UCSD-AML1 (cell line): ENCODE measurements at regions not wholly inside any gene's neighbourhood (a gene's known extent, or its start where the extent isn't known, plus 50 kb on each side); places are given as distances from the start of the nearest gene placed in this dataset.

Source experiments
- DNase-seq: peaks from one replicate; lab custom pipeline; 2025; ENCODE audit not compliant: unreplicated experiment; lab: John Stamatoyannopoulos, UW

DNA sequence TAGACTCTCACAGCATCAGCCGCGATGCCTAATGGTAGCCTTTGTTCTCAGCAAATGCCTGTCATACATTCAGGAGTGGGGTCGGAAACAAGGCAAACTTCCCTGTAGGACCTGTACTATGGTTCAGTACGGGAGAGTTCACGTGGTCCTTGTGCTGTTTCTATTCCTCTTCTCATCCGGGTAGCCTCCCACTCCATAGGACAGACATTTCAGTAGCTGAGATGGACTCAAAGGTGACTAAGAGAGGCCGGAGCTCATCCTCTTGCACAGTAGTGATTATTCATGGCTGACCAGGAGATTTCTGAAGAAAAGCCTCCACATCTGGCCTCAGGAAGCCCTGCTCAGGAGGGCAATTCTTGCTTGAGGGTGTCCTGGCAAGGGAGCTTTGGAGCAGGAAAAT, 117.8 kb upstream of the SPRED2 start:
- DNase-seq: no peak

DNA sequence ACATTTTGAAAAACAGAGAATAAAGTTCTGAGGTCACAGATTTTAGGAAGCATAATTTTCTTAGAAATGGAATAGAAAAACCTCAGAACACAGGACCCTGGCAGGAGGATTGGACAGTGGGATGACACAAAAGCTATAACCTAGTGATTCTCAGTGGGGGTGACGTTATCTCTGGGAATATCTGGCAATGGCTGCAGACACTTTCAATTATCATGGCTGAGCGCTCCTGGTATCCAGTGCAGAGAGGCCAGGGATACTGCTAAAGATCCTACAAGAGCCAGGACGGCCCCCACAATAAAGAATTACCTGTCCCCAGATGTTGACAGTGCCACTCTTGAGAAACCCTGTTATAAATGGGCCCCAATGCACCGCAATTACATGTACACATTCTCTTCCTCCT, 117.2 kb upstream of the SPRED2 start:
- no peak for DNase-seq

DNA sequence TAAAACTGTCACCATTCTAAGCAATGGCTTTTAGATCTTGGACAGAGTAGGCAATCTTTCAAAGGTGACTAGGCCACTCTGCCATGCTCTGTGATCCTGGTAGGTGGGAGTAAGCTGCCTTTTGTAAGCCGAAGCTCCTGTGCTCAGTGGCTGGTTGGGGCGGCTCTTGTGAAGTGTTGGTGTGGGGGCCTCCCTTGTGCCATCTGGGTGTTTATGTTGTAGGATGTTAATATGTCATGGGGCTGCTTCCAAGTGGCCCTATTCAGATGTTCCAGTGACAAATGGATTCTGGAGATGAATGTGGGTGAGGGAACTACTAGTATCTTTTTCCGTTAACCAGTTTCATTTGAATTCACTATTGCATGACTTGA, 116.8 kb upstream of the SPRED2 start:
- DNase-seq: no peak

DNA sequence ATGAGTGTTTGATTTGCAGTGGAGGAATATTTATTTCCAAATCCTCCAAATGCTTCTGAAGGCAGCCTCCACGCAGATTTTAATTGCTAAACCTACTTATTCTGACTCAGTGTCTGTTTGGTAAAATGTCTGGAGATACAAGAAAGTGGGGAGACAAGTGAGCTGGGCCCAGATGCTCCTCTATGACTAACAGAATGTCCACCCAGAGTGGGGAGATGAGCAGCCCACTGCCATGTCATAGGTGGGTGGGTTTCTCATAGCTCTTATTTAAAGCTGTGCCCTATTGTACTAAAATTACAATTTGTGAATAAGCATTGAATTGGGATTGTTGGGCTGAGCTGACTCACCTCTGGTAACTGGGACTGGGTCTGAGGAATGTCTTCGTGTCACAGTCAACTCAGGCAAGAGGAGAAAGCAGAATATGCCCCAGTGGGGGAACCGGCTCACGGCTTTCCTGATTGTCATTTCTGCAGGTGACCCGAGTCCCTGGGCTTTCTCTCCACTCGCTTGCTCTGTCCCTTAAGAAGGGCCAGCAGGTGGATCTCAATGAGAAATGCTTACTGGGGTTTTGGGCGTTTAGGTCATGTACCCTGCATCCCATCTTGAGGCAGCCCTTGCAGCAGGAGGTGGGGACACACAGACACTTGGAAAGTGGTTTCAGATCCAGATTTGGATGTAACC, 116.3 kb upstream of the SPRED2 start:
- DNase-seq: no peak

DNA sequence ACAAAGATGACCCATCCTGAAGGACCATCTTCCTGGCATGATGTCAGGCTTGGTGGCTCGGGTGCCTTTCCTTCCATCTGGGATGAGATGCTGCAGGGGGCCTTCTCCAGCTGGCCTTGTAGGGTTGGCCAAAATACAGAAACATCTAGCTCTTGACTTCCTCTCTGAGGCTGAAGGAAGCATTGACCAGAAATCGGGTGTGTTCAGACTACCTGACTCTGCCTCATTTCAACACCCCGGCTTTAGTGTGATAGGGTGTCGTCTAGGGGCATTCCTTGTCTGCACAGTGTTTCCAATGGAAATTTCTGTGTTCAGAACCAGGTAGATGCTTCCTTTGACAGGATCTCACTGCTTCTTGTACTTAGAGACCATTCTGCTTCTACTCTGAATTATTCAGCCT, 115.7 kb upstream of the SPRED2 start:
- no peak for DNase-seq

DNA sequence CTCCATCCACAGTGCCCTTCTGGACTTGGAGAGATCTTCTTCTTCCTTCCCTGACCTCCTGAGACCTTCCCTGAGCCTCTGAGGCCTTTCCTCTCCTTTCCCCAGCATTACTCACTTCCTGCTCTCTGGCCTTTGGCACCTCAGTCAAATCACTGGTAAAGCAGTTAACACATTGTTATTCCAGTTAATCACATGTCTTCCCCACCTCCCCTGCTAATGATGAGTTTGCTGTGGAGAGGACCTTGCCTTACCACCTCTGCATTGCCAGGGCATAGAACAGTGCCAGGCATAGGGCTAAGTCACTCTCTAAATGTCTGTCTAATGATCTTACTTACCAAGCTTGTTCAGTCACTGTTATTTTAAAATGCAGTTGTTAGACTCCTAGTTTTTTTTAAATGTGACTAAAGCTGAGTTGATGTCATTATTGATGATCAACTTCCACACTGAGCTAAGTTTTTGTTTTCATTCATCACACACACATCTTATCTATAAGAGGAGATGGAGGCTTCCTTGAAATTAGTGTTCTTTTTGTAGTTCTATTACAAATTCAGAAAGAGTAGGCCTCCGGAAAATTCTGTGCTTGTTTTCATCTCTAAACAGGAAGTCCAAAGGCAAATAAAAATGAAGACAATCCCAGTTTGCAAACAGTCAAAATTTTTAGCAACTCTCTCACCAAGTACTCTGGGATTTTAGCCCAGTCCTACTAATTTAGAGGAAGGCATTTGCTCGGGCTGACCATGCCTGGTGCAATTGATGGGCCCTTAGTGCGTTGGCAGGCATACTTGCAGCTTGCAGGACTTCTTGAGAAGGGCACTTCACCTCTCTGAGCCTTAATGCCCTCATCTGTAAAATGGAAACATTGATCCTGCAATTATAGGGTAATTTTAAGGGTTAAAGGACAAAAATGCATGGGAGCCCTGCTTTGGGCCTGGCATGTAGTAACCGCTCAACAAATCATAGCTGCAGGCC, 113.7 kb upstream of the SPRED2 start:
- DNase-seq: no peak

DNA sequence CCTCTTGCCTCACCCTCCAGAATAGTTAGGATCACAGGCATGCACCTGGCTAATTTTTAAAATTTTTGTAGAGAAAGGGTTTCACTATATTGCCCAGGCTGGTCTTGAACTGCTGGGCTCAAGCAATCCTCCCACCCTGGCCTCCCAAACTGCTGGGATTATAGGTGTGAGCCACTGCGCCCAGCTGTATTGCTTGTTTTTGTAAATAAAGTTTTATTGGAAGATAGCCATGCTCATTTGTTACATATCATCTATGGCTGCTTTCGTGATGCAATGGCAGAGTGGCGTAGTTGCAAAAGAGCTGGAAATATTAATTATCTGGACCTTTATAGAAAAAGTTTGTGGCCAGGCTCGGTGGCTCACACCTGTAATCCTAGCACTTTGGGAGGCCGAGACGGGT, 109.4 kb upstream of the SPRED2 start:
- DNase-seq: no peak

DNA sequence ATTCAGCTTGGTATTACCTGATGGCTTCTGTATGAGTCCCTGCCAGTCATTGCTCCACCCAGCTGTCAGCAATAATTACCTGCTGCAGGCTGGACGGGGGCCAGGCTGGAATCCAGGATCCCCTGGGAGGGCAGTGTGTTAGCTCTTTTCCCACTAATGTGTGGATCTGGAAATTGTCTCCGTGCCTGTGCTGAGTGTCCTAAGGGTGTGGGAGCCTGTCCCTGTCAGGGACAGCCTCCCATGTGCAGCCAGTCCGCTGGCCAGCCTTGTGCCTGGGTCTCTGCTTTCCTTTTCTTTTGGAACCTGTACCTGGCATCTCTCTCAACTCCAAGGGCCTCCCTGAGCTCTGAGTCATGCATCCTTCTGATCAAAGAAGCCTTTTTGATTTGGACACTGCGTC, 107.2 kb upstream of the SPRED2 start:
- no peak for DNase-seq

DNA sequence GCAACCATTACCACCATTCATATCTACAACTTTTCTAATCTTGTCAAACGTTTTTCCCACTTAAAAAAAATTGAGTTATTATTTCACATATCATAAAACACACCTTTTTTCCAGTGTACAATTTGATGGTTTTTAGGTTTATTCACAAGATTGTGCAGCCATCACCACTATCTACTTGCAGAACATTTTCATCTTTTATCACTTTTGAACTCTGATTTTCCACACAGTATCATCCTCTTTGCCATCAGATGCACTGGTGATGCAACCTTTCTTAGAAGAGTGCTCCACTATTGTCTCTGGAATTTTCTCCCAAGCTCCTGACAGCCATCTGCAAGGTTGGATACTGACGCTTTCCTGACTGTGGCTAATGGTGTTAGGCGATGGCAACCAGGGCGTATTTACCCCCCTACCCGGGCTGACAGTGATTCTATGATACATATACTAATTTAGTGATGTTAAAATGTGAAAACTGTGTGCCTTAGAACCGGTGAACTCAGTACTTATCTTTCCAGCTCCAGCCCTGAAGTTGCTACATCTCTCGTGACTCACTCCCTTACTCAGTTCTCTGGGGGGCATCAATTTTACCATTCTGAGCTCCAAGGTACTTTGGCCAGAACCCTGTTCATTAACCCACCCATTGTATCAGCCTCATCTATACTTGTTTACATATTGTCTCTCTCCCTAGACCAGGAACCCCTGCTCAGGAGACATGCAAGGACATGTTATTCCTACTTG, 105.4 kb upstream of the SPRED2 start:
- DNase-seq: no peak

DNA sequence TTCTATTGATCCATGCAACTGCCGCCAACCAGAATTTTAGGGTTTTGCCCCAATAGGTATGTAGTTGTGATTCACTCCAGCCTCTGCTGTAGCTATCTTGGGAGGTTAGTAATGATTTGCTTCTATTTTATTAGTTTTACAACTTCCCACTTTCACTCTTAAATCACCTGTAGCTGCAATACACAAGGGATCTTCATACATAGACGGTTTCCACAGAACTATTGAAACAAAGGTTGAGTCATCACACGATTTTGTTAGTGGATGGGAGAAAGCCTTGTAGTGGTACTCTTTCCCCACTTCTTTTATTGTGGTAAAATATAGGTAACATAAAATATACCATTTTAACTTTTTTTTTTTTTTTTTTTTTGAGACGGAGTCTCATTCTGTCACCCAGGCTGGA, 104.2 kb upstream of the SPRED2 start:
- no peak for DNase-seq

DNA sequence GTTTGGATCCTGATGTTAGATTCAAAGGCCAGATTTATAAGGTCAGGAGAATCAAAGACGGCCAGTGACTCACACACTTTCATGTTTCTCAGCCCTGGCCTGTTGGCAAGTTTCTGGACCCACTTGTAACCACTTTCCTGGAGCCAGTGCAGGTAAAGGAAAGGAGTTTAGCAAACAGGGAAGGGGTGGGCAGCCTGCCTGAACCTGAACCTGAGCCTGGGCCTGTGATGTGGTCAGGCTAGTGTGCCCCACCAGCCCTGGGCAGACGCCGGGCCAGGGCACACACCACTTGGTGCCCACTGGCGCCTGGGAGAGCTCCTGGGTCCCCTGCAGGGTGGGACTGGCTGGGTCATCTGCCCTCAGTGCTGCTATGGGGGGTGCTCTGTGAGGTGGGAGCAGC, 100.5 kb upstream of the SPRED2 start:
- DNase-seq: no peak

DNA sequence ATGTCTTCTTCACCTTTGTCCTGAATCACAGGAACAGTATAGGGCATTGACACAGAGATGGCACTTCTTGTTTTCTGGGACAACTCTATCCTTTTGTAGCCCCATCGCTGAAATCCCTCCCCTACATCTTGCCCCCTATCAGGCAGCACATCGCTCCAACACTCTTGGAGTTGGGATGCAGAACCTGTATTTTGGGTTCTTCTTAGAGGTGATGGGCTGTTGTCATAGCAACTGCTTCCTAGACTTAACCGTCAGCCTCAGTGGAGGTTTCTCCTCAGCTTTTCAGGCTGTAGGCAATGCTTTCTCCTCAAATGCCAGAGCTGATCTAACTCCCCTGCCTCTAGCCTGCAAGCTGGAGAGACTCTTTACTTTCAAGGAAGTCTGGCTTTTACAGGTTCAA, 99.9 kb upstream of the SPRED2 start:
- DNase-seq: no peak

DNA sequence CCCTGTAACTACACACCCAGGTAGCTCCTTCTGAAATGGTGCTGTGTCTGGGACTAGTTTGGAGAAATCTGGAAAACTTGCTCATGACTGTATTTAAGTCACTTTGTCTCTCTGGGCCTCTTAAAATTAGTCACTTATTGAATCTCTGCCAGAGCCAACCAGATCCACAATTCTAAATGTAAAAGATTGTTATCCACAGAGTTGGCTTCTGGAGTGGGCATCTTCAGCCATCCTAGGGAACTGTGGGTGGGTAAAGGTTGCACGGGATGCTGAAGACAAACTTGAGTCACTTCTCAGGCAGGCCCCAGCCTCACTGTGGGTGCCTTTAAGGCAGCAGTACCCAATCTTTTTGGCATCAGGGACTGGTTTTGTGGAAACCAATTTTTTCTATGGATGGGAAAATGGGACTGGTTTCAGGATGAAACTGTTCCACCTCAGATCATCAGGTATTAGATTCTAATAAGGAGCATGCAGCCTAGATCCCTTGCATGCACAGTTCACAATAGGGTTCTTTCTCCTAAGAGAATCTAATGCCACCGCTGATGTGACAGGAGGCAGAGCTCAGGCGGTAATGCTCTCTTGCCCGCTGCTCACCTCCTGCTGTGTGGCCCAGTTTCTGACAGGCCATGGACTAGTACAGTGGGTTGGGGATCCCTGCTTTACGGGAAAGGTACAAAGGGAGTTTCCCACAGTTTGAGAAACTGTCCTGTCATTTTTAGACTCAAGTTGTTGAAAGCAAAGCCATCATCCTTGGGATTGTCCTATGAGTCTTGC, 98.3 kb upstream of the SPRED2 start:
- DNase-seq: no peak

DNA sequence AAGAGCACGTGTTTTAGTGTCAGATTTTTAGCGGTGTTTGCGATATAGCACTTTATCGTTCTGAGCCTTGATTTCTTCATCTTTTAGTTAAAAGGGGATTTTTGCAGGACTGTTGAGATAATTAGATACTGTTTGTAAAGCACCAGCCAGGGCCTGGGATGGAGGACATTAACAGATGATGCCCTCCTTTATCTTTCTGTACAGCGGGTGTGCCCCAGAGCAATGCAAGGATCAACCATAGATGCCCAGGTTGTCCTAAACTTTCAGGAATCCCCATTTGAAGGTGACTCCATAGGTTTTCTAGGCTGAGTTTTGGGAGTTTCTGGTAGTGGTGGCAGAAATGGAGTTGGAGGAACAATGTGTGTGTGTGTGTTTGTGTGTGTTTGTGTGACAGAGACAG, 97.0 kb upstream of the SPRED2 start:
- no peak for DNase-seq

DNA sequence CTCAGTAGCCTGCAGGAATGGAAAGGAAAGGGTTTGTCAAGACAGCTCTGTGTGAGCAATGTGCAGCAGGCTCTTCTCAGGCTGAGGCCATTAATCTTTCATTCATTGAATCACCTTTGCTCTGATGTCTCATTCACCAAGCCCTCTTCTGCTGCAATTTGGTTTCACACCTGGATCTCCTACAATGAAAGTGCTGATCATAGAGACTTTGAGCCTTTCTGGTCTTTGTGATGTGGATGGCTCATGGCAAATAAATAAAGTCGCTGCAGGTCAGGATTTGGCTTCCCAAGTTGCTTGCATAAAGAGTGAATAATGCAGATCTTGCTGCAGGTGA, 95.8 kb upstream of the SPRED2 start:
- no peak for DNase-seq

DNA sequence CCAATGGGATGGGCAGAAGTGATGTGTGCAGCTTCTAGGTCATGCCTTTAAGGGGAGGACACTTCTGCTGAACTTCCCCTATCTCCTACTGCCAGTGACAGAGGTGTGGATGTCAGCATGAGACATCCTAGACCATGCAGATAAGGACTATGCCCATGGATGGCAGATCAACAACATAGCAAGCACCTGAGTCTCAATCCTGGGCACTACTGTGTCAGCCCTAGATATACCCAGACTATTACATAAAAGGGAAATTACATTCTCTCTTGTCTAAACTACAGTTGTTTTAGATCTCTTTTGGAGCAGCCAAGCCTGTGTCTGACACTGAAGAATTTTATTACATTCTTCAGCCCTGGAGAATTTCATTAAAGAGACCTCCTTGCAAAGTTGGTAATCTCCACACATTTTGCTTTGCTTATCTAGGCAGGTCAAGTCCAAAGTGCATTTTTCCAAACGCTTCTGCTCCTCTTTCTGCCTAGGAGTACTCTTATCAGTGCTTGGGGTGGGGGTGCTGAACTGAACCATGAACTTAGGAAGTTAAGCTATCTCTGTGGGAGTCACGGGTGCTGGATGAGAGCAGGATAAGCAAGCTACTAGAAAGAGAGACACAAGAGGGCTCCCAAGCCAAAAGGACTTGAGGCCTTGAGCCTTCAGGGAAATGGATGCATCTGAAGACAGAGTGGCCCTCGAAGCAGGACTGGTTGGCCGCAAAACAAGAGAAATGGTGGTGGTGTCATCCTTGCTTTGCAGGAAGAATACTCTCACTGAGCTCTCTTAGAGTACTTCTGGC, 95.2 kb upstream of the SPRED2 start:
- DNase-seq: no peak

DNA sequence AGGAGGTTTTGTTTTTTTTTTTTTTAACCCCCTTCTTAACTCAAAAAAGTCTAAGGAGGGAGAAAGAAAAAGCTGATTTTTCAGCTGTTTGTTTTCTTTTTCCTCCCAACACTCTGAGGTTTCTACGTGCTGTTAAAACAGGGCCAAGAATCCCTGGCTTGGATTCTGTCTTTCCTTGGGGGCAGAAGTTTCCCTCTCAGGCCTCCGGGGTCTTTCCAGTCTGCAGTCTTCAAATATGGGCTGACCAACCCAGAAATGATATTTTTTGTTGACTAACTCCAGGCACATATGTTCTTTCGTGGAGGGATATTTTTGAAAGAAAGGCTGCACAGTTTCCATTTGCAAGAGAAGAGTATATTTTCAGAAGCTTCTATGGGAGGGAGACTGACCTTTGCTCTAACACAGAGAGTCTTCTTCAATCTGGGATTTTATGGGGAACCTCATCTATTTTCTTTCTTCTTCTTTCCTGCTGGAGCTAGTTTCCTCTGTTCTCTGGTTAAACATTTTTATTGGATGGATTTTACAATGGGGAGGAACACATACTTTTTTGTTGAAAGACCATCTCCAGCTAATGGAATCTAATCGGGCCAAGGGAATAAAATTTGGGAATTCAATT, 93.3 kb upstream of the SPRED2 start:
- DNase-seq: no peak

DNA sequence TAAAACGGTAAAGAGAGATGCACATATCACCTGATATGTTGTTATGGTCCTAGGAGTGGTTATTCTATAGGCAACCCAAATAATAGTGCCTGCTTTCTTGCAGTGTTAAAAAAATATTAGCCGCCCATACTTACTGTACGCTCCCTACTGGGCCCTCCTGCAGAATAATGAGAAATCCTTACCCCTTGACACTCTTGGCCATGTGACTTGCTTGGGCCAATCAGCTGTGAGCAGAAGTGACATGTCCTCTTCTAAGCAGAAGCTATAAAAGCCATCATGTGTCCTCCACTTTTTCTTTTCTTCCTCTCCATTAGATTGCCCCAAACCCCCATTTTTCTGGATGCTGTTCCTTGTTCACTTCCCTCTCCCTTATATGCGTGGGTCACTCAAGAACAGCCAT, 90.5 kb upstream of the SPRED2 start:
- no peak for DNase-seq

DNA sequence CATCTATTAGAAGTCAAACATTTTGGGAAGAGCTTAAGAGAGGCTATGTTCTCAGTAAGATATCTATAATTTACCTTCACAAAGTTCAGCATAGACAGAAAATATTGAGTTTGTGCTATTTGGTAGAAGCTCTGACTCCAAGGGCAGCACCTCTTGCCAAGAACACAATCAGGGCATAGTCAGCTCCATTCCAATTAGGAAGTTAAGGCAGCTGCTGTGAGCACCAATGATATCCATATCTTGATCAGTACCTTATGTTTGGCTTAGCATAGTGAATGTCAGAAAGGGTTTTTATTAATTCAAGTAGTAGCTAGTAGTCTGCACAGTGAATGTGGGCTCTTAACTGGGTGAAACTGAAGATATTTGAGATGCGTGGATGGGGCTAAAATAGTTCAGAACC, 86.4 kb upstream of the SPRED2 start:
- no peak for DNase-seq

DNA sequence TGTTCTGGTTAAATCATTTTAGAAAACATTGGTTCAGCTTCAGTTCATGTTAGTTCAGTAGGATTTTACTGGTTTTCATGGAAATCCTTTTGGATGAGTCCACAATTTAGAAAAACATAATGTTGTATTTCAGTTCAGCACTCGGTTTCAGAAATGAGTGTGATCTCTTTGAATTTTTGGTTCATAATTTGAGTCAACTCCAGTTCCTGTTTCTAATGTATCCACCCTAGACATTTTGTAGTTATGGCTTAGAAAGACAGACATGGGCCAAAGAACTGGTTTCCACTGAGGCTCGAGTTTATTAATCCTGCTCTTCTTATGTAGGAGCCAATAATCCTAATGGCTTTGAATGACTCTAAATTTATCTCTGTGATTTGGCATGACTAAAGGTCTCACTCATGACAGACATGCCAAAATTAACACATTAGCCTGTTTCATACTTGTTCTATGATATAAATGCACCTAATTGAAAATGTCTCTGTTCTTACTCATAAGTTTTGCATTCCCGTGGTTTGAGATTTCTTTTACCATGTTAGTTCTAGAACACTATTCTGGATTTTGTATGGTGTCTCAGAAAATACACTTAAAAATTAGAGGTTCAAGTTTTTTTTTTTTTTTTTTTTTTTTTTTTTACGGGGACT, 82.3 kb upstream of the SPRED2 start:
- DNase-seq: no peak
